ENCODE measurements at regions not wholly inside any gene's neighbourhood (a gene's known extent, or its start where the extent isn't known, plus 50 kb on each side); places are given as distances from the start of the nearest gene placed in this dataset.

DNA sequence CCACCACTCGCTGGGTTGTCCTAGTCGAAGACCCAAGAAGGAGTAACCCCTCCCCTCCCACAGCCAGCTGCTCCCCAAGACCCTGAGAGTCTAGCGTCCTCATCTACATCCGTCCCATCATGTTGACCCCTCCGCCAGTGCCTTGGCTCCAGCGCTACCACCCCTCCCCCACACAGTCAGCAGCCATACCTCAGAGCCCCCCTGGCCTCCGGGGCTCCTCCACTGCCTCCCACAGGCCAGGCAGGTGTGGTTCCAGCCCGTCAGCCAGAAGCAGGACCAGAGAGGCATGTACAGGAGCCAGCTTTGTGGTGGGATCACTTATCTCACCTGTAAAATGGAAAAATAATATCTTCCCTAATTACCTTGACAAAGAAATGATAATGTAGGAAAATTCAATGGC, 51.5 kb upstream of the PHF21B start:
- DNase-seq, result no peak
- H3K27me3 Mint-ChIP-seq, result peaks cover 2% of the 10 kb centered on the region
- H3K9me3 Mint-ChIP-seq, result no peaks in the 10 kb centered on the region
- no peak for ATAC-seq
- H3K27ac Mint-ChIP-seq, result peak overlapping the region in 1 of 2 donors; percentile 61
- no peak overlapping the region for H3K4me3 Mint-ChIP-seq
- peaks cover 45% of the 10 kb centered on the region for H3K4me1 Mint-ChIP-seq

DNA sequence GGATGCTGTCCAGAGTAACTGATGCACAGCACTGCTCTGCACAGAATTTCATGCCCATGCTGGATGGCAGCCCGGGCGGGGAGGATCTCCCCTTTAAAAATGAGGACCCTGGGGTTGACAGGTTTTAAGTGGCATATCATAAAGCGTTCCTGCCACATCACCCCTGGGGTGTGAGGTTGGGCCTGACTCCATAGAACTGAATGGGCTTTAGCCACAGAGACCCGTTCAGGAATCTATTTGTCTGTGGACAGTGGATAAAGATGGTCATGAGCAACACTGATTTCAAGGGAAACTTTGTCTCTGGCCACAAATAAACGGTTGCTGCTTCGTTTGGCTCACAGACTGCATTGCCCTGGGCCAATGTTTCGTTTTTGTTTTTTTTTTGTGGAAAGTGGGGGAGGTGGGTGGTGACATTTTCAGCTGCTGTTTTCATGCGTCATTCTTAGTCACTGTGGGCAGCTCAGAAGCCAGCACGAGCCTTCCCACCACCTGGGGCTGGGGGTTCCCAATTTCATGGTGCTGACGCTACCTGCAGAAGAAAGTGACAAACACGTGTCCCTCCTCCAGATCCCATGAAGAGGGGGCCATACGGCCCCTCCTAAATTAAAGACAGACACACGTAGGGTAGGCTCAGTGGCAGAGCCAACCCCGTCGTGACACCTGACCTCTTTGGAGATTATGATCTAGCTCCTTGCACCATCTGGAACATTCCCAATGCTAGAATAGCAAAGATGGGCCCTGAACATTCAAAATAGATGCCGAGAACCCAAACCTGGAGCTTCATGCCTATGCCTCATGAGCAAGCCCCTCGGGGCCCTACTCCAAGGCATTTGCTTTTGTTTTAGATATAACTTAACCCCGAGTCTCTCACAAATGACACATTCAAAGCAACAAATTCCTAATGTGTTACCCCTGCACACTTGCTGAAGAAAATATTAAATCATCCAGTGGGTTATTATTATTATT, 54.8 kb upstream of the PHF21B start:
- Mint-ChIP-seq H3K4me1 (peaks cover 29% of the 10 kb centered on the region), H3K27ac (peak overlapping the region; percentile 40 to 66), H3K27me3 (peaks cover 9% of the 10 kb centered on the region), H3K4me3 (peak overlapping the region; percentile 32 to 52), H3K9me3 (peaks cover 7 to 9% of the 10 kb centered on the region in 2 donors)
- ATAC-seq (peak; percentile 97), DNase-seq (peak; percentile 57 to 74)

GRCh38 chr22:45065726-45066125, 55.9 kb upstream of the PHF21B start:
- no peak overlapping the region for H3K27ac Mint-ChIP-seq
- peaks cover 7 to 9% of the 10 kb centered on the region in 2 donors for H3K9me3 Mint-ChIP-seq
- peaks cover 36% of the 10 kb centered on the region for H3K4me1 Mint-ChIP-seq
- H3K4me3 Mint-ChIP-seq, result no peak overlapping the region
- H3K27me3 Mint-ChIP-seq, result peaks cover 11% of the 10 kb centered on the region
- ATAC-seq (no peak), DNase-seq (no peak)

GRCh38 chr22:45067731-45068130, 57.9 kb upstream of the PHF21B start:
- DNase-seq (no peak), ATAC-seq (no peak)
- H3K27ac Mint-ChIP-seq, result no peak overlapping the region
- peaks cover 31% of the 10 kb centered on the region for H3K27me3 Mint-ChIP-seq
- H3K4me3 Mint-ChIP-seq, result no peak overlapping the region
- H3K9me3 Mint-ChIP-seq, result peaks cover 7 to 9% of the 10 kb centered on the region in 2 donors
- peaks cover 51% of the 10 kb centered on the region for H3K4me1 Mint-ChIP-seq

DNA sequence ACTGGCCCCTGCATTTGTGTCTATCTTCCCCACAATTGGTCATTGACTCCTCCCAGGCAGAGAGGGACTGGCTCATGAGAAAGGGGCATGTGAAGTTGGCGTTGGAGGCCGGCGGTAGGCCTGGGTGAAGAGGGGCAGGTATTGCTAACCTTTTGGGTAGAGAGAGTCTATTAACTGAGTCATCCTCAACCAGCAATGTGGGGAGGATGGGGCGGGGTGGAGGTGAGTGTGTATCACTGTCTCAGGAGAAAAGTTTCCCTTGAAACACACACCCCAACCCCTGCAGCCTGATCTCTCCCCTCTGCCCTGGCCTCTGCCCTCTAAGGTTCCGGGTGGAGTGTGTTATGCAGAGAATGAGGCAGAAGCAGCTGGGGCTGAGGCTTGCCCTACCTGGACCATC, 60.1 kb upstream of the PHF21B start:
- ATAC-seq, result peak; percentile 72
- peak in 1 of 2 donors; percentile 10 for DNase-seq
- Mint-ChIP-seq H3K4me3 (no peak overlapping the region), H3K4me1 (peaks cover 34% of the 10 kb centered on the region), H3K9me3 (peaks cover 7 to 9% of the 10 kb centered on the region in 2 donors), H3K27ac (peak overlapping the region in 1 of 2 donors; percentile 35), H3K27me3 (peaks cover 47% of the 10 kb centered on the region)

DNA sequence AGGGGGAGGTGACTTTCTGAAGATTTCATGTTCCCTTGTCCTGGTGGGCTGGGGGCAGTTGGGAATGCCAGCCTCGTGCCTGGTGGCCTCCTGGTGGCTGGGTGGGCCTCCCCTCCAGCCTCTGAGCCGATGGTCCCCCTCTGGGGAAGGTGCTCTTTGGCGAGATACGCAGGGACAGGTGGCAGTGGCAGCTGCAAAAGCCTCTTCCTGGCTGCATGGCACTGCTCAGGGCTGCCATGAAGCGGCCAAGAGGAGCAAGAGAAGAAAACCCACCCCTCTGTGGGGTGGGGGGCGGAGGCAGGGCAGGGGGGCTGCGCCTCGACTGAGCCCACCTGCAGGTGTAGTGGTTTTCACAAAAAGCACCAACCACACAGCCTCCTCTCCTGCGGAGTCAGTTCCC, 61.8 kb upstream of the PHF21B start:
- Mint-ChIP-seq H3K27me3 (peaks cover 60% of the 10 kb centered on the region), H3K27ac (no peak overlapping the region), H3K4me3 (no peak overlapping the region), H3K4me1 (peaks cover 24% of the 10 kb centered on the region), H3K9me3 (peaks cover 7 to 9% of the 10 kb centered on the region in 2 donors)
- no peak for DNase-seq
- ATAC-seq, result no peak

DNA sequence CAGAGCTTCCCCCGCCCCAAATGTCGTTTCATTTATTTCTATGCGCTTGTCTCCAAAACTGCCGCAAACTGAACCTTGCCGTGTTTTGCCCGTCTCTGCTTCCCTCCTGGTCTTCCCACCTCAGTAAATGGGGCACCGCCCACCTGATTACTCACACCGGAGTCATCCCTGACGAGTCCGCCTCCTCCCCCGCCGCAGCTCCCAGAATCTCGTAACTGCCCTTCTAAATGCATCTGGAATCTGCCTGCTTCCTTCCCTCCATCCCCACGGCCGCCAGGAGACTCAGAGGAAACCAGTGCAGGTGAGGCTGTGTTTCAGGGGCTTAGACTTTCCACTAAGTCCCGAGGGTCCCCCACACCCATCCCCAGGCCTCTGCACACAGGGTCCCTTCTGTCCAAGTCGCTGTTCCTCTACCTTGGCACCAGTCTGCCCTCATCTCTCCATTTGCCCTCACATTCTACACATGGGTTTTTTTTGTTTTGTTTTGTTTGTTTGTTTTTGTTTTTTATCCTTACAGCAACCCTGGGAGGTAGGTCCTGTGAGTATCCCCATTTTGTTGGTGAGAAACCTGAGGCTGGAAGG, 62.6 kb upstream of the PHF21B start:
- DNase-seq, result no peak
- H3K27ac Mint-ChIP-seq, result no peak overlapping the region
- no peak for ATAC-seq
- H3K27me3 Mint-ChIP-seq, result peaks cover 56% of the 10 kb centered on the region
- peak overlapping the region in 1 of 2 donors; percentile 12 for H3K4me3 Mint-ChIP-seq
- H3K9me3 Mint-ChIP-seq, result peaks cover 7 to 9% of the 10 kb centered on the region in 2 donors
- H3K4me1 Mint-ChIP-seq, result peaks cover 24% of the 10 kb centered on the region

DNA sequence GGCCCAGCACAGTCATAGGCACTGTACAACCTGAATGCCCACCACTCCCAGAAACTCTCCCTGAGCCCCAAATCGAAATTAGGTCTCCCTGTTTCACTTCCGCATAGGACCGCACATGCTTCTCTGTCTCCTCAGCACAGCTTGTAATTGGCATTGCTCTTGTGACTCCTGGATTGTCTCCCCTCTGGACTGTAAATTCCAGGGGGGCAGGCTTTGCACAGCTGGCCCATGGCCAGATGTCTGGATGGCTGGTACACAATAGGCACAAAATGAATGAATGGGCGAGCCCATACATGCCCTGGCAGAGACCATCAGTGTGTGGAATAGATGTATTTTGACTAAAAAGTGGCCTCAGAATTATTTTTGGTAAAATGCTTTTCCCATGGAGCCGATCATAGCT, 63.3 kb upstream of the PHF21B start:
- Mint-ChIP-seq H3K4me3 (no peak overlapping the region), H3K27me3 (peaks cover 63% of the 10 kb centered on the region), H3K4me1 (peaks cover 24% of the 10 kb centered on the region), H3K27ac (peak overlapping the region in 1 of 2 donors; percentile 14), H3K9me3 (peaks cover 3 to 4% of the 10 kb centered on the region in 2 donors)
- DNase-seq (no peak), ATAC-seq (no peak)

DNA sequence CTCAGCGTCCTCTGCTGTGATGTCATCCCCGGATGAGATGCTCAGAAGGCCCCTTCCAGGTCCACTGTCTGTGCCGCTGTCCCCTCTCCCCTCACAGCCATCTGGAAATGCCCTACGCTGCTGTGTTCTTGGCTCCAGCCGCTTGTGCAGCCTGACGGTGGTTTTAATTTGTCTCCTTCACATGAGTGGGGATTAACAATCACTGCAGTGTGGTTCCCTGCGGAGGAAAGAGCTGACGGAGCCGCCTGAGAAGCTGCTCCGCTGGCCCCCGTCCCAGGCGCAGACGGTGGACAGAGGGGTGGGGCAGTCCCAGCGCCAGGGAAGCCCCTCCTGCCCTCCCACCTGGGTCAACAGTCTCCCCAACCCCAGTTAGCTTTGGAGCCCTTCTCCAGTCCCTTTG, 67.5 kb upstream of the PHF21B start:
- Mint-ChIP-seq H3K4me3 (no peak overlapping the region), H3K27me3 (peaks cover 56% of the 10 kb centered on the region), H3K27ac (no peak overlapping the region), H3K4me1 (peaks cover 11% of the 10 kb centered on the region), H3K9me3 (peaks cover 6 to 12% of the 10 kb centered on the region in 2 donors)
- ATAC-seq (no peak), DNase-seq (no peak)

DNA sequence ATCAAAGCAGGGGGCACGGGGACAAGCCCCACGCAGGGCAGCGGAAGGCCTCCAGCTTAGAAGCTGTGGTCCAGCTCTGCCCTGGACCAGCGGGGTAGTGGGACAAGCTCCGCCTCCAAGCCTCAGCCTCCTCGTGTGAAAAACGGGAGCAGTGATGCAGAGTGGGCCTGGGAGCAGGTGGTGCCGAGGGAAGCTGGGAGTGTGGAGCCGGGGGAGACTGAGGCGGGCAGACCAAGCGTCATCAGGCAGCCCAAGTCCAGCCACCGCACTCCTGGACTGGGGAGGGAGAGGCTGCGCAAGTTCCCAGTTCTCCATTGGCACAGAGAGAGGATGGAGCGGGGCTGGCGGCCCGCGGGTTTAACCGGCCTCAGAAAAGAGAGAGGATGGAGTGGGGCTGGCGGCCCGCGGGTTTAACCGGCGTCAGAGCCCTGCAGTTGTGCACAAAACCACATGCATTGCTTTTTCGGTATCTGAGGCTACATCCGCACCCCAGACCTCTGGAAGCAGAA, 68.1 kb upstream of the PHF21B start:
- DNase-seq, result no peak
- Mint-ChIP-seq H3K9me3 (peaks cover 6 to 12% of the 10 kb centered on the region in 2 donors), H3K27me3 (peaks cover 56% of the 10 kb centered on the region), H3K27ac (no peak overlapping the region), H3K4me1 (peaks cover 6% of the 10 kb centered on the region), H3K4me3 (no peak overlapping the region)
- no peak for ATAC-seq

GRCh38 chr22:45082795-45083194, 73.0 kb upstream of the PHF21B start:
- H3K4me1 Mint-ChIP-seq, result peaks cover 6% of the 10 kb centered on the region
- peaks cover 6 to 12% of the 10 kb centered on the region in 2 donors for H3K9me3 Mint-ChIP-seq

DNA sequence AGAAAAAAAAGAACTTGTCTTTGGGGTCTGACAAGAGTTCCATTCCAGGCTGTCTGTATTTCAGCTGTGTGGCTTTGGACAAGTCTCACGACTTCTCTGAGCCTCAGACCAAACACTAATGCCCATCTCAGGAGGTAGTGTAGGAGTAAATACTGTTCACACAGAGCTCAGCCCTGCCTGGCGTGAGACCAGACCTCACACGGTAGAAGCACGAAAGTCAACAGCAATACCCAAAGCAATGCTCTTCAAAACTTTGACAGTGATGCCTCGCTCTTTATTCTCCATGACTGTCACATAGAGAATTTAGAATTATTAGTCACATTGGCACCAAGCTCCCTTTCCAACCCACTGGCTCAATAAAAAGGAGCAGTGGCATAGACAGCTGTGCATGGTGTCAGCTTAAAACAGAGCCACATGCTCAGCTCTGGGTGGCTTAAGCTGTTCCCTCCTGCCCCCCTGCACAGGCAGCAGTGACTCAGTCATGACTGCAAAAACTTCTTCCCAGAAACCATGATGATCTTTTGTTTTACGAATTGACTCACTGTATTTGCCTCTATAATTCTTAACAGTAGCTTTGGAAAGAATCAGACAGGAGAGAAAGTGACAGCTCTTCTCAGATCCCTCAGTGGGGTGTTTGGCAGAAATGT, 74.0 kb upstream of the PHF21B start:
- ATAC-seq (peak; percentile 70), DNase-seq (no peak)
- H3K4me3 Mint-ChIP-seq, result no peak overlapping the region
- no peak overlapping the region for H3K27ac Mint-ChIP-seq
- peaks cover 6 to 12% of the 10 kb centered on the region in 2 donors for H3K9me3 Mint-ChIP-seq
- peaks cover 6% of the 10 kb centered on the region for H3K4me1 Mint-ChIP-seq
- peaks cover 31% of the 10 kb centered on the region for H3K27me3 Mint-ChIP-seq

More at GRCh38 chr22:45082795-45083194, 73.0 kb upstream of the PHF21B start:
- Mint-ChIP-seq H3K4me3 (no peak overlapping the region), H3K27ac (no peak overlapping the region), H3K27me3 (peaks cover 34% of the 10 kb centered on the region)
- DNase-seq, result peak in 1 of 2 donors; percentile 22
- peak; percentile 53 for ATAC-seq

DNA sequence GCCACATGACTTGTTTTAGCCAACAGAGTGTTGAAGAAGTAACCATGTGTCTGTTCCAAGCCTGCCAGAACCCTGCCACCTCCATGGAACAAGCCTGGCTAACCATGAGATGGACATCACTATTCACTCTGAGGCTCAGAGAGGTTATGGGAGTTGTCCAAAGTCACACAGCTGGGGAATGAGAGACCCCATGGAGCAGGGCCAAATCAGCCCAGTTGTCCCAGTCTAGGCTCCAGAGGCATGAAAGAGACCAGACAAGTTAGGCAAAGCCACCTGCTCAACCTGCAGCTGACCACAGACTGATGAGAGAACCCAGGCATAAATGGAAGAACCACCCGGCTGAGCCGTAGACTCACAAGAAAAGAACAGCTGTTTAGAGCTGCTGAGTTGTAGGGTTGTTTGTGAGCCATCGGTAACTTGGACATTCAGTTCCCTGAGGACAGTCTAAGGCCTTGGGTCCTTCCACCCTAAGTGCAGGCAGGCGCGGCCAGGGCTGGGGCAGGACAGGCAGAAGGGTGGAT, 74.7 kb upstream of the PHF21B start:
- Mint-ChIP-seq H3K27me3 (peaks cover 31% of the 10 kb centered on the region), H3K9me3 (peaks cover 6 to 11% of the 10 kb centered on the region in 2 donors), H3K27ac (no peak overlapping the region), H3K4me1 (peaks cover 6% of the 10 kb centered on the region), H3K4me3 (no peak overlapping the region)
- DNase-seq (no peak), ATAC-seq (no peak)

DNA sequence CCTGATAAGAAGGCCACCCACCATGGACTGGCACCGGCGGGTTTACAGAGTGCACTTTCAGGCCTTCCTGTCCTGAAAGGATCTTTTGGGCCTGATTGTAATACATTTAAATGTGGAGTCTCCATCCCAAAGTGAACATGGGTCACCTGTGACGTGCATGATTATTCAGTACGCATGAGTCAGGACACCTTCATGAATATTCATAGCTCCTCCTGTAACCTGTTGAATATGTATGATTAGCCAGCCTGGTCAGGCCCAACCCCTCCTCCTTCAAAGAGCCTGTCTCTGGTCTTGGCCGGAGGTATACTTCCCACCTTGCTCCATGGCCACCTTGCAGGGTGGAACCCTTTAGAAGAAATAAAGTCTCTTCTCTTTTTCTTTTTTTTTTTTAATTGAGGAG, 75.9 kb upstream of the NUP50 start:
- DNase-seq (no peak), ATAC-seq (no peak)
- Mint-ChIP-seq H3K27me3 (peaks cover 28% of the 10 kb centered on the region), H3K9me3 (no peaks in the 10 kb centered on the region), H3K4me1 (no peaks in the 10 kb centered on the region), H3K4me3 (no peak overlapping the region), H3K27ac (no peak overlapping the region)

DNA sequence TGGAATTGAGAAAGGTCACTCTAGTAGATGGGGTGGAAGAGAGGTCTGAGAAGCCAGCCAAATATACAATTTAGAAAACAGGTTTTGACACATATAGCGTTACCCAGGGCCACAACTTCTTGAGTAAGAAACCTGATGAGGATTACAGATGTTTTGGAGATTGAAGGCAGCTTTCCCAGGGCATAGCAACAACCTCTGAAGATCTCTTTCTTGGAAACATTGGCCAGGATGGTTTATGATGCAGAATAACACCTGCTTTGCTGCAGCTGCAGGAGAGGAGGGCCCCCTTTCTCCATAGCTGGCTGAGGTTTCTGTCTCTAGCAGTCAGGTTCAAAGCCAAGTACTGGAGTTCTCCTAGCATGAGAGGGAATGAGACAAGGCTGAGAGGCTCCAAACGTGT, 75.1 kb upstream of the NUP50 start:
- Mint-ChIP-seq H3K27me3 (peaks cover 23% of the 10 kb centered on the region), H3K4me1 (no peaks in the 10 kb centered on the region), H3K27ac (peak overlapping the region in 1 of 2 donors; percentile 6), H3K9me3 (no peaks in the 10 kb centered on the region), H3K4me3 (no peak overlapping the region)
- ATAC-seq (no peak), DNase-seq (no peak)

Data from stimulated activated naive CD8-positive, alpha-beta T cell treated with anti-CD3 and anti-CD28 coated beads, Interleukin-15, amount 100 ng/mL, for 72 hours (primary cell).